H1 (cell line): ENCODE measurements at regions not wholly inside any gene's neighbourhood (a gene's known extent, or its start where the extent isn't known, plus 50 kb on each side); places are given as distances from the start of the nearest gene placed in this dataset.

ENCODE experiments used
- CTCF ChIA-PET: fragments of 300-600 bp; sonication (Branson Sonifier 250); formaldehyde crosslinking; loops from one replicate; lab custom pipeline; 2021; ENCODE audit not compliant: partially characterized antibody; lab: Charles Lee
- POLR2A ChIA-PET: fragments of 300-600 bp; sonication (Branson Sonifier 250); formaldehyde crosslinking; loops from one replicate; lab custom pipeline; 2021; ENCODE audit warnings: inconsistent platforms; ENCODE audit not compliant: partially characterized antibody; lab: Charles Lee
- DNase-seq, 2 experiments: peaks; one replicate each; pipeline versions ENCODE4 v3.0.0 to v3.0.0-alpha.2; 2010 to 2022; ENCODE audit warnings: low spot score in 2 of 2, low read depth in 1 of 2, mixed read lengths in 1 of 2
- FAIRE-seq: peaks from 2 replicates; lab custom pipeline; 2011; peaks lifted over from hg19 to GRCh38; lab: Jason Lieb, UNC
- H2AFZ ChIP-seq: 2 replicates; pipeline ENCODE4 v1.8.1; 2012; ENCODE audit warnings: low read length, inconsistent platforms
- H2AK5ac ChIP-seq: 2 replicates; pipeline ENCODE4 v1.6.1; 2013; ENCODE audit warnings: low read depth, low read length
- H2BK120ac ChIP-seq: replicated peaks from 2 replicates; pipeline ENCODE3; 2013; ENCODE audit warnings: low read depth, low read length, inconsistent platforms
- H2BK12ac ChIP-seq: 2 replicates; pipeline ENCODE4 v1.6.1; 2013; ENCODE audit warnings: low read depth, low read length
- H2BK15ac ChIP-seq: 2 replicates; pipeline ENCODE4 v1.6.1; 2013; ENCODE audit warnings: low read length
- H2BK20ac ChIP-seq: 2 replicates; pipeline ENCODE4 v1.6.1; 2013; ENCODE audit warnings: low read length
- H2BK5ac ChIP-seq: 2 replicates; pipeline ENCODE4 v1.6.1; 2013; ENCODE audit warnings: low read depth, low read length
- H3K14ac ChIP-seq: 2 replicates; pipeline ENCODE4 v1.6.1; 2013; ENCODE audit warnings: inconsistent platforms; ENCODE audit not compliant: insufficient read length
- H3K18ac ChIP-seq: 2 replicates; pipeline ENCODE4 v1.6.1; 2013; ENCODE audit warnings: low read length; ENCODE audit errors: extremely low read depth
- H3K23ac ChIP-seq: 2 replicates; pipeline ENCODE4 v1.6.1; 2013; ENCODE audit warnings: inconsistent platforms; ENCODE audit not compliant: insufficient read length
- H3K23me2 ChIP-seq: 2 replicates; pipeline ENCODE4 v1.6.1; 2013; ENCODE audit warnings: low read depth, low read length
- H3K27ac ChIP-seq: 2 replicates; pipeline ENCODE4 v1.6.1; 2011; ENCODE audit warnings: low read depth, low read length, inconsistent platforms
- H3K27me3 ChIP-seq, 4 experiments: replicated peaks in 1 of 4; 1 replicate in 1 of 4; 2 replicates in 3 of 4; pipeline versions ENCODE4 v1.6.1 to v1.8.1; 2011 to 2013; ENCODE audit warnings: low read length in 3 of 4, mild to moderate bottlenecking in 3 of 4, inconsistent platforms in 2 of 4, mixed read lengths in 2 of 4, moderate library complexity in 1 of 4; ENCODE audit not compliant: control insufficient read depth in 3 of 4, insufficient read depth in 3 of 4; ENCODE audit errors: extremely low read depth in 1 of 4
- H3K36me3 ChIP-seq, 4 experiments: 2 replicates each; pipeline versions ENCODE4 v1.6.1 to v1.8.1; 2011 to 2013; ENCODE audit warnings: mild to moderate bottlenecking in 4 of 4, low read length in 3 of 4, moderate library complexity in 2 of 4, control low read depth in 1 of 4, inconsistent platforms in 1 of 4; ENCODE audit not compliant: insufficient read depth in 4 of 4, control insufficient read depth in 2 of 4
- H3K4ac ChIP-seq: replicated peaks from 2 replicates; pipeline ENCODE3; 2013; ENCODE audit warnings: low read length, low read depth, mixed read lengths, inconsistent platforms; ENCODE audit not compliant: insufficient read length
- H3K4me1 ChIP-seq, 4 experiments: replicated peaks in 1 of 4; 1 replicate in 1 of 4; 2 replicates in 3 of 4; pipeline versions ENCODE4 v1.6.1 to v1.8.1; 2011 to 2013; ENCODE audit warnings: low read length in 3 of 4, inconsistent platforms in 2 of 4, mixed read lengths in 1 of 4; ENCODE audit not compliant: insufficient read depth in 4 of 4, control insufficient read depth in 3 of 4
- H3K4me2 ChIP-seq, 2 experiments: 2 replicates each; pipeline versions ENCODE4 v1.6.1 to v1.8.1; 2011 to 2013; ENCODE audit warnings: low read depth in 2 of 2, low read length in 2 of 2, control low read depth in 1 of 2, inconsistent platforms in 1 of 2, mild to moderate bottlenecking in 1 of 2; ENCODE audit not compliant: insufficient read depth in 1 of 2
- H3K4me3 ChIP-seq, 4 experiments: fragments of 200-600, 300-600 bp in 1 of 4; sonication (generic), shearing (Covaris generic), sonication (Bioruptor Twin) in 1 of 4; 2 replicates each; pipeline versions ENCODE4 v1.5.1 to v1.8.1; 2011 to 2016; ENCODE audit warnings: low read length in 4 of 4, low read depth in 3 of 4, control low read depth in 2 of 4, inconsistent platforms in 2 of 4, mild to moderate bottlenecking in 2 of 4, mixed read lengths in 1 of 4, moderate library complexity in 1 of 4; ENCODE audit not compliant: insufficient read depth in 2 of 4; ENCODE audit errors: extremely low read depth in 1 of 4
- H3K56ac ChIP-seq: replicated peaks from 2 replicates; pipeline ENCODE3; 2013; ENCODE audit warnings: low read depth, mild to moderate bottlenecking, mixed read lengths, low read length, inconsistent platforms; ENCODE audit not compliant: insufficient read length
- H3K79me1 ChIP-seq: 2 replicates; pipeline ENCODE4 v1.6.1; 2013; ENCODE audit warnings: low read depth, low read length, control low read depth
- H3K79me2 ChIP-seq, 2 experiments: 2 replicates each; pipeline versions ENCODE4 v1.6.1 to v1.8.1; 2012 to 2013; ENCODE audit warnings: low read length in 2 of 2, mild to moderate bottlenecking in 2 of 2, inconsistent platforms in 1 of 2; ENCODE audit not compliant: insufficient read depth in 2 of 2, control insufficient read depth in 1 of 2
- H3K9ac ChIP-seq, 4 experiments: replicated peaks in 1 of 4; 1 replicate in 1 of 4; 2 replicates in 3 of 4; pipeline versions ENCODE4 v1.6.1 to v1.8.1; 2011 to 2013; ENCODE audit warnings: low read depth in 3 of 4, low read length in 3 of 4, control low read depth in 2 of 4, mild to moderate bottlenecking in 2 of 4, moderate library complexity in 2 of 4, inconsistent platforms in 1 of 4; ENCODE audit errors: extremely low read depth in 1 of 4
- H3K9me3 ChIP-seq, 2 experiments: 2 replicates each; pipeline versions ENCODE4 v1.6.1 to v1.8.1; 2012 to 2013; ENCODE audit warnings: mild to moderate bottlenecking in 2 of 2, moderate library complexity in 2 of 2, control low read depth in 1 of 2, inconsistent platforms in 1 of 2, low read depth in 1 of 2, low read length in 1 of 2, mixed read lengths in 1 of 2; ENCODE audit not compliant: insufficient read depth in 2 of 2
- H4K20me1 ChIP-seq, 2 experiments: replicated peaks in 1 of 2; 2 replicates each; pipeline versions ENCODE3 to v1.8.1; 2011 to 2013; ENCODE audit warnings: inconsistent platforms in 2 of 2, low read length in 2 of 2, mild to moderate bottlenecking in 1 of 2; ENCODE audit not compliant: insufficient read depth in 2 of 2, control insufficient read depth in 1 of 2
- H4K5ac ChIP-seq: 2 replicates; pipeline ENCODE4 v1.6.1; 2013; ENCODE audit warnings: low read length, low read depth, mixed read lengths, inconsistent platforms; ENCODE audit not compliant: insufficient read length
- H4K8ac ChIP-seq: 2 replicates; pipeline ENCODE4 v1.8.0; 2013; ENCODE audit warnings: mild to moderate bottlenecking, moderate library complexity, low read length, inconsistent platforms; ENCODE audit not compliant: insufficient read depth; ENCODE audit errors: extremely low read depth
- H4K91ac ChIP-seq: replicated peaks from 2 replicates; pipeline ENCODE3; 2013; ENCODE audit warnings: low read length, mixed read lengths, inconsistent platforms; ENCODE audit not compliant: insufficient read length
- BACH1 ChIP-seq: IDR thresholded peaks from 2 replicates; pipeline ENCODE4 v1.6.1; 2012; ENCODE audit warnings: low read length, improper control_type of control experiment
- CHD1 ChIP-seq: IDR thresholded peaks from 2 replicates; pipeline ENCODE4 v1.6.1; 2012; ENCODE audit warnings: low read depth, low read length, improper control_type of control experiment
- EGR1 ChIP-seq: IDR thresholded peaks from 2 replicates; pipeline ENCODE4 v1.6.1; 2011; ENCODE audit warnings: low read depth, low read length, borderline replicate concordance
- EP300 ChIP-seq, 2 experiments: IDR thresholded peaks; 1 replicate in 1 of 2; 2 replicates in 1 of 2; pipeline ENCODE4 v1.6.1; 2011 to 2012; ENCODE audit warnings: low read depth in 2 of 2, low read length in 2 of 2, mild to moderate bottlenecking in 2 of 2, borderline replicate concordance in 1 of 2, inconsistent platforms in 1 of 2, moderate library complexity in 1 of 2
- FOSL1 ChIP-seq: IDR thresholded peaks from 2 replicates; pipeline ENCODE4 v1.6.1; 2011; ENCODE audit warnings: mild to moderate bottlenecking, low read depth, low read length, moderate library complexity; ENCODE audit not compliant: insufficient read depth
- MAFK ChIP-seq: IDR thresholded peaks from 2 replicates; pipeline ENCODE4 v1.6.1; 2012; ENCODE audit warnings: low read depth, mild to moderate bottlenecking, improper control_type of control experiment, low read length
- RFX5 ChIP-seq: IDR thresholded peaks from 2 replicates; pipeline ENCODE4 v1.6.1; 2011; ENCODE audit warnings: low read depth, low read length, improper control_type of control experiment, borderline replicate concordance
- SAP30 ChIP-seq: fragments of 300-600 bp; sonication (generic); IDR thresholded peaks from 2 replicates; pipeline ENCODE4 v1.7.1; 2012; ENCODE audit warnings: low read length, moderate library complexity, mild to moderate bottlenecking, inconsistent platforms; ENCODE audit not compliant: insufficient read depth, insufficient replicate concordance
- SP4 ChIP-seq: IDR thresholded peaks from 2 replicates; pipeline ENCODE4 v1.6.1; 2012; ENCODE audit warnings: low read length, inconsistent platforms
- TBP ChIP-seq: IDR thresholded peaks from 2 replicates; pipeline ENCODE4 v1.6.1; 2011; ENCODE audit warnings: low read depth, low read length, improper control_type of control experiment
- TCF12 ChIP-seq: IDR thresholded peaks from 2 replicates; pipeline ENCODE4 v1.6.1; 2011; ENCODE audit warnings: low read depth, mild to moderate bottlenecking, low read length
- YY1 ChIP-seq: IDR thresholded peaks from 2 replicates; pipeline ENCODE4 v1.6.1; 2011; ENCODE audit warnings: low read depth, mild to moderate bottlenecking, low read length
- WGBS, 2 experiments: shearing (Covaris generic) in 1 of 2; methylation state at CpG; one replicate each; pipeline versions ENCODE4 v1.1.6 to v1.1.7; 2013 to 2015; ENCODE audit warnings: low lambda C conversion rate in 2 of 2, mixed read lengths in 2 of 2, inconsistent platforms in 1 of 2, low coverage in 1 of 2, missing lambda C conversion rate in 1 of 2; ENCODE audit not compliant: insufficient replicate concordance in 2 of 2, insufficient coverage in 1 of 2, insufficient read length in 1 of 2; ENCODE audit errors: extremely low coverage in 1 of 2, missing lambda C conversion rate in 1 of 2; 5-methylcytosine and 5-hydroxymethylcytosine counted together
- TF ChIP-seq, protein P1 (sequence below), 3 experiments: IDR thresholded peaks; 1 replicate in 2 of 3; 2 replicates in 1 of 3; pipeline versions ENCODE4 v1.5.1 to v1.6.1; 2011; ENCODE audit warnings: low read length in 3 of 3, mild to moderate bottlenecking in 3 of 3, inconsistent platforms in 2 of 3, low read depth in 1 of 3, moderate library complexity in 1 of 3; ENCODE audit not compliant: insufficient read depth in 1 of 3; ENCODE audit errors: control extremely low read depth in 1 of 3

DNA sequence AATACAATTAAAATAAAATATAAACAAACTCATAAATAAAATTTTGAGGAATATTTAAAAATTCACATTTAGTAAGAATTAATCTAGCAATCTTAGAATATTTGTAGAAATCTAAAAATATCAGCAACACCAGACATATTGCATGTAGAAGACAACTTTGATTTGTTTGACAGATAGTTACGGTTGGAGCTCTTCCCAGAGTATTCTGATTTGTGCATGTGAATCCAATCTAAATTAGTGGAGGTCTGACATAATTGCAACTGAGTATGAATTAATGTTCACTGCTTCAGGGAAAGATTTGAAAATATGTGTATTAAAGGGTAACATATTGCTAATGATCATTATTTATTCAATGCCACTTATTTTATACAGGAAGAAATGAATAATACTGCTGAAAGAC lies 1546.2 kb downstream of the BRINP3 start:
- H4K5ac ChIP-seq = no peak overlapping the region
- H3K9me3 ChIP-seq = no peaks in the 10 kb centered on the region
- no peak overlapping the region for H2BK5ac ChIP-seq
- no peaks in the 10 kb centered on the region for H3K79me1 ChIP-seq
- no peak overlapping the region for H2BK12ac ChIP-seq
- no peak overlapping the region for H4K8ac ChIP-seq
- no peak overlapping the region for H4K91ac ChIP-seq
- CTCF ChIA-PET = interaction anchor here (1.6 kb wide), 1 partner anchor 9 kb away, joined by 3 read pairs; no protein-coding TSS in a partner anchor
- POLR2A ChIA-PET = no interaction called here
- H4K20me1 ChIP-seq = no peaks in the 10 kb centered on the region
- no peak overlapping the region for H2BK20ac ChIP-seq
- no peaks in the 10 kb centered on the region for H3K4me1 ChIP-seq
- DNase-seq (no peak), FAIRE-seq (no peak)
- 93% methylated on average over 1 of the region's 1 CpG; no CpG with 5 or more reads in 1 of the 2 experiments for WGBS, 2 experiments
- H3K56ac ChIP-seq = no peak overlapping the region
- H3K14ac ChIP-seq = no peak overlapping the region
- H3K36me3 ChIP-seq = no peaks in the 10 kb centered on the region
- no peak overlapping the region for H2AFZ ChIP-seq
- H3K27ac ChIP-seq = no peak overlapping the region
- no peak overlapping the region for H3K9ac ChIP-seq
- H2BK15ac ChIP-seq = no peak overlapping the region
- no peak overlapping the region for H2AK5ac ChIP-seq
- no peaks in the 10 kb centered on the region for H3K27me3 ChIP-seq
- H2BK120ac ChIP-seq = no peak overlapping the region
- H3K23me2 ChIP-seq = no peaks in the 10 kb centered on the region
- no peak overlapping the region for H3K4me2 ChIP-seq
- H3K4me3 ChIP-seq = no peak overlapping the region
- H3K4ac ChIP-seq = no peak overlapping the region
- no peak overlapping the region for H3K18ac ChIP-seq
- no peaks in the 10 kb centered on the region for H3K79me2 ChIP-seq
- no peak overlapping the region for H3K23ac ChIP-seq
- TF ChIP-seq MAFK (no peak), TCF12 (no peak), EP300 (IDR thresholded peaks at IDR 0.05; ENCODE audit: borderline replicate concordance in 1 of 2, low read depth in 2 of 2, low read length in 2 of 2) (no peak), EGR1 (no peak), SAP30 (no peak), YY1 (no peak), FOSL1 (no peak), CHD1 (no peak), SP4 (no peak), RFX5 (no peak), TBP (no peak), BACH1 (no peak)
- TF ChIP-seq, protein P1, sequence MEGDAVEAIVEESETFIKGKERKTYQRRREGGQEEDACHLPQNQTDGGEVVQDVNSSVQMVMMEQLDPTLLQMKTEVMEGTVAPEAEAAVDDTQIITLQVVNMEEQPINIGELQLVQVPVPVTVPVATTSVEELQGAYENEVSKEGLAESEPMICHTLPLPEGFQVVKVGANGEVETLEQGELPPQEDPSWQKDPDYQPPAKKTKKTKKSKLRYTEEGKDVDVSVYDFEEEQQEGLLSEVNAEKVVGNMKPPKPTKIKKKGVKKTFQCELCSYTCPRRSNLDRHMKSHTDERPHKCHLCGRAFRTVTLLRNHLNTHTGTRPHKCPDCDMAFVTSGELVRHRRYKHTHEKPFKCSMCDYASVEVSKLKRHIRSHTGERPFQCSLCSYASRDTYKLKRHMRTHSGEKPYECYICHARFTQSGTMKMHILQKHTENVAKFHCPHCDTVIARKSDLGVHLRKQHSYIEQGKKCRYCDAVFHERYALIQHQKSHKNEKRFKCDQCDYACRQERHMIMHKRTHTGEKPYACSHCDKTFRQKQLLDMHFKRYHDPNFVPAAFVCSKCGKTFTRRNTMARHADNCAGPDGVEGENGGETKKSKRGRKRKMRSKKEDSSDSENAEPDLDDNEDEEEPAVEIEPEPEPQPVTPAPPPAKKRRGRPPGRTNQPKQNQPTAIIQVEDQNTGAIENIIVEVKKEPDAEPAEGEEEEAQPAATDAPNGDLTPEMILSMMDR (IDR thresholded peaks at IDR 0.05; ENCODE audit: control extremely low read depth in 1 of 3, insufficient read depth in 1 of 3, low read depth in 1 of 3, low read length in 3 of 3) = no peak
